DOHH2 (cell line): ENCODE measurements at regions not wholly inside any gene's neighbourhood (a gene's known extent, or its start where the extent isn't known, plus 50 kb on each side); places are given as distances from the start of the nearest gene placed in this dataset.

Experiments
- H3F3A ChIP-seq: fragments of 200-600 bp; sonication (generic), shearing (Covaris generic); 2 replicates; pipeline ENCODE4 v1.6.0; 2016; ENCODE audit warnings: antibody characterized with exemption, mild to moderate bottlenecking; ENCODE audit not compliant: control insufficient read depth, insufficient read depth
- H3K27ac ChIP-seq: fragments of 200-600 bp; sonication (generic); 2 replicates; pipeline ENCODE4 v1.5.1; 2014; ENCODE audit warnings: low read depth, mild to moderate bottlenecking, low read length, moderate library complexity
- H3K27me3 ChIP-seq: fragments of 200-600 bp; sonication (generic); 2 replicates; pipeline ENCODE4 v1.6.1; 2014; ENCODE audit warnings: mild to moderate bottlenecking, low read length, mixed read lengths; ENCODE audit not compliant: control insufficient read depth
- H3K36me3 ChIP-seq: fragments of 200-600 bp; sonication (generic); 2 replicates; pipeline ENCODE4 v1.6.1; 2014; ENCODE audit warnings: mild to moderate bottlenecking, low read length, moderate library complexity, mixed read lengths; ENCODE audit not compliant: control insufficient read depth
- H3K4me1 ChIP-seq: fragments of 200-600 bp; sonication (generic); 2 replicates; pipeline ENCODE4 v1.6.1; 2014; ENCODE audit warnings: mild to moderate bottlenecking, low read length, mixed read lengths; ENCODE audit not compliant: control insufficient read depth
- H3K4me2 ChIP-seq: fragments of 200-600 bp; sonication (generic); 2 replicates; pipeline ENCODE4 v1.6.0; 2014; ENCODE audit warnings: mild to moderate bottlenecking, low read length, moderate library complexity
- H3K4me3 ChIP-seq: fragments of 200-600 bp; sonication (generic); 2 replicates; pipeline ENCODE4 v1.5.1; 2014; ENCODE audit warnings: mild to moderate bottlenecking, low read length, mixed read lengths
- H3K79me2 ChIP-seq: fragments of 200-600 bp; sonication (generic); 2 replicates; pipeline ENCODE4 v1.6.1; 2014; ENCODE audit warnings: mild to moderate bottlenecking, low read length, mixed read lengths; ENCODE audit not compliant: control insufficient read depth
- H3K9me2 ChIP-seq: fragments of 200-600 bp; sonication (generic); replicated peaks from 2 replicates; pipeline ENCODE4 v1.6.1; 2014; ENCODE audit warnings: mild to moderate bottlenecking, low read length, mixed read lengths; ENCODE audit not compliant: control insufficient read depth
- H3K9me3 ChIP-seq: fragments of 200-600 bp; sonication (generic); 2 replicates; pipeline ENCODE4 v1.6.1; 2014; ENCODE audit warnings: antibody characterized with exemption, low read length, mixed read lengths; ENCODE audit not compliant: control insufficient read depth, insufficient read depth
- H4K20me1 ChIP-seq: fragments of 200-600 bp; sonication (generic); 2 replicates; pipeline ENCODE4 v1.6.0; 2014; ENCODE audit warnings: low read depth, mild to moderate bottlenecking, antibody characterized with exemption, low read length, moderate library complexity; ENCODE audit not compliant: control insufficient read depth, insufficient read depth
- EZH2phosphoT487 ChIP-seq: fragments of 200-600 bp; sonication (generic); IDR thresholded peaks from 2 replicates; pipeline ENCODE4 v1.6.1; 2017; ENCODE audit warnings: borderline replicate concordance, mild to moderate bottlenecking, antibody characterized with exemption, low read length, moderate library complexity, mixed read lengths
- TF ChIP-seq, protein P1 (sequence below): fragments of 200-600 bp; sonication (generic); IDR thresholded peaks from one replicate; pipeline ENCODE4 v1.5.1; 2014; ENCODE audit warnings: antibody characterized with exemption, mild to moderate bottlenecking, low read depth, low read length; ENCODE audit not compliant: poor library complexity, severe bottlenecking

GRCh38 chr7:81330108-81330507 is 411.3 kb upstream of the SEMA3C start:
- H3K4me3 ChIP-seq: no peak overlapping the region
- H3K4me2 ChIP-seq: no peak overlapping the region
- no peaks in the 10 kb centered on the region for H3K79me2 ChIP-seq
- H3K27ac ChIP-seq: no peak overlapping the region
- no peaks in the 10 kb centered on the region for H3K27me3 ChIP-seq
- no peaks in the 10 kb centered on the region for H3K4me1 ChIP-seq
- no peaks in the 10 kb centered on the region for H3K9me3 ChIP-seq
- no peaks in the 10 kb centered on the region for H4K20me1 ChIP-seq
- no peaks in the 10 kb centered on the region for H3K9me2 ChIP-seq
- TF ChIP-seq, protein P1, sequence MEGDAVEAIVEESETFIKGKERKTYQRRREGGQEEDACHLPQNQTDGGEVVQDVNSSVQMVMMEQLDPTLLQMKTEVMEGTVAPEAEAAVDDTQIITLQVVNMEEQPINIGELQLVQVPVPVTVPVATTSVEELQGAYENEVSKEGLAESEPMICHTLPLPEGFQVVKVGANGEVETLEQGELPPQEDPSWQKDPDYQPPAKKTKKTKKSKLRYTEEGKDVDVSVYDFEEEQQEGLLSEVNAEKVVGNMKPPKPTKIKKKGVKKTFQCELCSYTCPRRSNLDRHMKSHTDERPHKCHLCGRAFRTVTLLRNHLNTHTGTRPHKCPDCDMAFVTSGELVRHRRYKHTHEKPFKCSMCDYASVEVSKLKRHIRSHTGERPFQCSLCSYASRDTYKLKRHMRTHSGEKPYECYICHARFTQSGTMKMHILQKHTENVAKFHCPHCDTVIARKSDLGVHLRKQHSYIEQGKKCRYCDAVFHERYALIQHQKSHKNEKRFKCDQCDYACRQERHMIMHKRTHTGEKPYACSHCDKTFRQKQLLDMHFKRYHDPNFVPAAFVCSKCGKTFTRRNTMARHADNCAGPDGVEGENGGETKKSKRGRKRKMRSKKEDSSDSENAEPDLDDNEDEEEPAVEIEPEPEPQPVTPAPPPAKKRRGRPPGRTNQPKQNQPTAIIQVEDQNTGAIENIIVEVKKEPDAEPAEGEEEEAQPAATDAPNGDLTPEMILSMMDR: no peak
- TF ChIP-seq EZH2phosphoT487: no peak
- no peaks in the 10 kb centered on the region for H3F3A ChIP-seq
- H3K36me3 ChIP-seq: no peaks in the 10 kb centered on the region

- Histone ChIP-seq H3K27me3 (no peaks in the 10 kb centered on the region), H3F3A (no peaks in the 10 kb centered on the region), H3K79me2 (no peaks in the 10 kb centered on the region), H4K20me1 (no peaks in the 10 kb centered on the region), H3K4me1 (no peaks in the 10 kb centered on the region), H3K4me3 (no peak overlapping the region), H3K9me3 (no peaks in the 10 kb centered on the region), H3K27ac (no peak overlapping the region), H3K4me2 (no peak overlapping the region), H3K36me3 (no peaks in the 10 kb centered on the region), H3K9me2 (no peaks in the 10 kb centered on the region)
- TF ChIP-seq EZH2phosphoT487: no peak
- TF ChIP-seq, protein P1: no peak
Observed at GRCh38 chr7:81327468-81328266, 408.8 kb upstream of the SEMA3C start.

- H3K4me1 ChIP-seq: no peaks in the 10 kb centered on the region
- no peaks in the 10 kb centered on the region for H3K79me2 ChIP-seq
- no peak for TF ChIP-seq EZH2phosphoT487
- TF ChIP-seq, protein P1: no peak
- H3K4me2 ChIP-seq: no peak overlapping the region
- H3K4me3 ChIP-seq: no peak overlapping the region
- H3K36me3 ChIP-seq: no peaks in the 10 kb centered on the region
- H3F3A ChIP-seq: no peaks in the 10 kb centered on the region
- H3K27me3 ChIP-seq: no peaks in the 10 kb centered on the region
- no peaks in the 10 kb centered on the region for H3K9me2 ChIP-seq
- no peaks in the 10 kb centered on the region; the same call in 1 of the 2 replicates for H3K9me3 ChIP-seq
- H3K27ac ChIP-seq: no peak overlapping the region
- no peaks in the 10 kb centered on the region for H4K20me1 ChIP-seq
Observed at GRCh38 chr7:81321949-81322348, 403.1 kb upstream of the SEMA3C start.
